Upper lobe of left lung (tissue), 4 donors: ENCODE measurements at regions not wholly inside any gene's neighbourhood (a gene's known extent, or its start where the extent isn't known, plus 50 kb on each side); places are given as distances from the start of the nearest gene placed in this dataset.

Experiments
- CTCF ChIP-seq, 6 experiments: fragments of 450-650 bp in 4 of 6; fragments of 200-600 bp in 2 of 6; sonication (generic) in 2 of 6; IDR thresholded peaks; one replicate each; pipeline ENCODE4 v1.5.1; 2016 to 2019; ENCODE audit warnings: antibody characterized with exemption in 6 of 6
- POLR2A ChIP-seq, 4 donors: fragments of 450-650 bp; IDR thresholded peaks; one replicate each; pipeline ENCODE4 v1.5.1; 2016 to 2017; ENCODE audit warnings: antibody characterized with exemption in 4 of 4, mild to moderate bottlenecking in 2 of 4

- no peak for TF ChIP-seq CTCF (IDR thresholded peaks at IDR 0.05)
- no peak for TF ChIP-seq POLR2A (IDR thresholded peaks at IDR 0.05)
Measured at GRCh38 chrX:10926404-10926803, 184.7 kb upstream of the HCCS start.
